Stomach (tissue), 8 donors: ENCODE measurements at regions not wholly inside any gene's neighbourhood (a gene's known extent, or its start where the extent isn't known, plus 50 kb on each side); places are given as distances from the start of the nearest gene placed in this dataset.

Source experiments
- DNase-seq, 2 donors: peaks; one replicate each; pipeline versions ENCODE4 v3.0.0 to v3.0.0-alpha.2; 2013 to 2019
- H3K27ac ChIP-seq, 5 donors: fragments of 200-600 bp in 4 of 5; sonication (generic) in 4 of 5; one replicate each; pipeline ENCODE4 v1.5.1; 2013 to 2019; ENCODE audit warnings: mild to moderate bottlenecking in 1 of 5, moderate library complexity in 1 of 5
- H3K27me3 ChIP-seq, 3 donors: fragments of 200-600 bp; sonication (generic); one replicate each; pipeline ENCODE4 v1.5.1; 2017 to 2019; ENCODE audit warnings: mixed run types in 1 of 3
- H3K36me3 ChIP-seq, 4 donors: fragments of 200-600 bp; sonication (generic); 1 replicate in 3 of 4; 2 replicates in 1 of 4; pipeline ENCODE4 v1.5.1; 2016 to 2019
- H3K4me1 ChIP-seq, 4 donors: fragments of 200-600 bp; sonication (generic); one replicate each; pipeline ENCODE4 v1.5.1; 2016 to 2019
- H3K4me3 ChIP-seq, 4 donors: fragments of 200-600 bp; sonication (generic) in 3 of 4; one replicate each; pipeline ENCODE4 v1.5.1; 2016 to 2019; ENCODE audit warnings: mild to moderate bottlenecking in 1 of 4
- H3K9me3 ChIP-seq, 4 donors: fragments of 200-600 bp; sonication (generic); one replicate each; pipeline ENCODE4 v1.5.1; 2016 to 2019
- CTCF ChIP-seq, 7 experiments: fragments of 450-650 bp in 4 of 7; fragments of 200-600 bp in 3 of 7; sonication (generic) in 3 of 7; IDR thresholded peaks; one replicate each; pipeline ENCODE4 v1.5.1; 2016 to 2019; ENCODE audit warnings: antibody characterized with exemption in 7 of 7, control low read depth in 2 of 7, mild to moderate bottlenecking in 1 of 7
- EP300 ChIP-seq: sonication (generic); formaldehyde crosslinking; IDR thresholded peaks from one replicate; pipeline ENCODE4 v1.6.1; 2017; ENCODE audit warnings: antibody characterized with exemption
- POLR2A ChIP-seq, 4 donors: fragments of 450-650 bp; IDR thresholded peaks; one replicate each; pipeline ENCODE4 v1.6.1; 2016; ENCODE audit warnings: antibody characterized with exemption in 4 of 4, control low read depth in 2 of 4, mild to moderate bottlenecking in 1 of 4, moderate library complexity in 1 of 4
- POLR2AphosphoS5 ChIP-seq, 3 donors: sonication (generic); formaldehyde crosslinking; IDR thresholded peaks; one replicate each; pipeline ENCODE4 v1.6.1; 2016; ENCODE audit warnings: antibody characterized with exemption in 3 of 3
- WGBS, 5 donors: extraction: QIAGEN DNeasy Blood & Tissue Kit in 3 of 5; methylation state at CpG; one replicate each; pipeline versions ENCODE4 v1.1.5 to v1.1.7; 2013 to 2018; 5-methylcytosine and 5-hydroxymethylcytosine counted together
- intact Hi-C: fragments of 100-400 bp; cut with DNase I; formaldehyde crosslinking; loops from one replicate; pipeline ENCODE4 v1.15.1; 2023; ENCODE audit warnings: low total_unique reads
- donor health status: healthy with polysubstance abuse.
- donor health status: Bipolar disorder and iron deficiency.
- donor health status: healthy.

DNA sequence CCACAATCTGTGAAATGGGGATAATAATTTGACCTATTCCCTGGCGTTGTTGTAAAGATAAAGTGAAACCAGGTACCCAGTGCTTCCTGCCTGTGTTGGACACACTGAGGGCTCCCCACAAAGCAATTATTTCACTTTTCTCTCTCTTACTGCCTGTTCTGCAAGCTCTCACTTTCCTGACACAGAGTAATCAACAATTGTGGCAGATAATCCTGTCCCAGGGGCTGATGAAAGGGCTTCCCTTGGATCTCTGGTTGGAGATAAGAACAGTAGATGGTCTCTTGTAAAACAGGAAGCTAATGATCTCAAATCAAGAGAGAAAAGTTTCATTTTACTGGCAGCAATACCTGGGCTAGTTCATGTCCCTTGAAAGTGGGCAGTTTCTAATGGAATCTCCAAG is 190.4 kb upstream of the EPHA4 start:
- H3K27me3 ChIP-seq = no peaks in the 10 kb centered on the region
- intact Hi-C loops = no loop called here
- H3K9me3 ChIP-seq = peaks cover 0 to 7% (median 0%) of the 10 kb centered on the region in 4 donors
- no peak for DNase-seq
- TF ChIP-seq POLR2A (IDR thresholded peaks at IDR 0.05) (no peak), EP300 (no peak), CTCF (IDR thresholded peaks at IDR 0.05) (no peak), POLR2AphosphoS5 (IDR thresholded peaks at IDR 0.05) (no peak)
- H3K4me1 ChIP-seq = no peaks in the 10 kb centered on the region
- H3K27ac ChIP-seq = no peak overlapping the region
- no peaks in the 10 kb centered on the region for H3K36me3 ChIP-seq
- 55 to 67% (median 64%) methylated on average over 1 of the region's 1 CpG for WGBS, 5 donors
- H3K4me3 ChIP-seq = no peak overlapping the region

DNA sequence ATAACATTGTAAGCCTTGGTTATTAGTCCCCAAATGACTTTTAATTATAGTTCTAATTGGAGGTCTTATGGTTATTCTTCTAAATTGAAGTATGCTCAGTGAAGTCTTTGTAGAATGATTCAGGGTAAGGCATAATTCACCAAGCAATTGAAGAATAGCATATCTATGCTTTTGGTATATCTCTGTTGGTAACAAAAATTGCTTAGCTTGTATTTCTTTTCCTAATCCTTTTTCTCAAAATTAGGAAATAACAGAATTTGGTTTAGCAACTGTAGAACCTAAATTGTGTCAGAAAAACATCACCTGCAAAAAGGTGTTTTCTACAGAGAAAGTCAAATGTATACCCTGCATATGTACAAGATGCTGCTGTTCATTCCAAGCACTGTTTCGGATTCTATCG is 189.2 kb upstream of the EPHA4 start:
- intact Hi-C loops = no loop called here
- WGBS, 5 donors = 77 to 95% (median 91%) methylated on average over 2 of the region's 2 CpGs
- no peaks in the 10 kb centered on the region for H3K27me3 ChIP-seq
- peaks cover 0 to 7% (median 0%) of the 10 kb centered on the region in 4 donors for H3K9me3 ChIP-seq
- TF ChIP-seq CTCF (IDR thresholded peaks at IDR 0.05) = no peak
- TF ChIP-seq POLR2AphosphoS5 (IDR thresholded peaks at IDR 0.05) = no peak
- TF ChIP-seq POLR2A (IDR thresholded peaks at IDR 0.05) = no peak
- no peak for TF ChIP-seq EP300
- H3K36me3 ChIP-seq = no peaks in the 10 kb centered on the region
- DNase-seq = no peak
- H3K27ac ChIP-seq = no peak overlapping the region
- no peaks in the 10 kb centered on the region for H3K4me1 ChIP-seq
- no peak overlapping the region for H3K4me3 ChIP-seq

DNA sequence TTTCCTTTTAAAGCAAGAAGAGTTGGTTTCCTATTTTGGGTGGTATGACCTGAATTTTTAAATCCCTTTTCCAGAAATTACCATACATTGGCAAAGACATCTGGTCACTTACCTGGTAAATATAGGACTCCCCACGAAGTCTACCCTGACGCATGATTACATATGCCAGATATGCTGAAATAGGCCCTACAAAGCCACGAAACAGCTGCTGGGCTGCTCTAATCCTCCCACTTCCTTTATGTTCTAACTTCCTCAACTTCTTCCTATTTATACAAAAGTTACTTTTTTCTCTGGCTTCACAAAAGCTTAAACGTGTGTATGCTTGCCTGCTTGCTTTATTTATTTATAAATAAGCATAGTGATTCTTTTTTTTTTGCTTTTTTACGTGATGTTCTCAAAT is 186.0 kb upstream of the EPHA4 start:
- intact Hi-C loops = no loop called here
- Histone ChIP-seq H3K27ac (no peak overlapping the region), H3K4me1 (no peaks in the 10 kb centered on the region), H3K36me3 (no peaks in the 10 kb centered on the region), H3K9me3 (peaks cover 0 to 7% (median 0%) of the 10 kb centered on the region in 4 donors), H3K4me3 (no peak overlapping the region), H3K27me3 (no peaks in the 10 kb centered on the region)
- no peak for DNase-seq
- WGBS, 5 donors = 42 to 56% (median 49%) methylated on average over 5 of the region's 5 CpGs
- TF ChIP-seq EP300 = no peak
- no peak for TF ChIP-seq POLR2AphosphoS5 (IDR thresholded peaks at IDR 0.05)
- TF ChIP-seq POLR2A (IDR thresholded peaks at IDR 0.05) = no peak
- no peak for TF ChIP-seq CTCF (IDR thresholded peaks at IDR 0.05)

DNA sequence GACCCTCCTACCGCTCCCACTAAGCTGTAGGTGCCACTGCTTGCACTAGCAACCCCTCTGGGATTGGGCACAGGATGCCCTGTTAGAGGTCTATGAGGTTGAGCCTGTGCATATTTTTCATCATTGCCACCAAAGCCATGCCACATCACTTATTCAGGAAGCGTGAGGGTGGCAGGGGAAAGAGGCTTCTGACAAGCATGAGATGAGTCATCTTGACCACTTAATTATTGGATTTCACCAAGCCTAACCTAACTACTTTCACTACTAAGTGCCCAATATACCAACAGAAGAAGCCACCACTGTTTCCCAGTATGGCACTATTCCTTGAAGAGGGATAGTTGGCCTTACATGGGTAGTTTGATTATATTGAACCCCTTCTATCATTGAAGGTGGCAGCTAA is 181.3 kb upstream of the EPHA4 start:
- no peak for DNase-seq
- TF ChIP-seq POLR2AphosphoS5 (IDR thresholded peaks at IDR 0.05) (no peak), EP300 (no peak), POLR2A (IDR thresholded peaks at IDR 0.05) (no peak), CTCF (IDR thresholded peaks at IDR 0.05) (no peak)
- Histone ChIP-seq H3K27me3 (no peaks in the 10 kb centered on the region), H3K9me3 (no peaks in the 10 kb centered on the region), H3K36me3 (no peaks in the 10 kb centered on the region), H3K4me1 (no peaks in the 10 kb centered on the region), H3K4me3 (no peak overlapping the region), H3K27ac (no peak overlapping the region)
- WGBS, 5 donors = 79 to 95% (median 94%) methylated on average over 2 of the region's 2 CpGs
- intact Hi-C loops = no loop called here
